ENCODE measurements at regions not wholly inside any gene's neighbourhood (a gene's known extent, or its start where the extent isn't known, plus 50 kb on each side); places are given as distances from the start of the nearest gene placed in this dataset.

DNA sequence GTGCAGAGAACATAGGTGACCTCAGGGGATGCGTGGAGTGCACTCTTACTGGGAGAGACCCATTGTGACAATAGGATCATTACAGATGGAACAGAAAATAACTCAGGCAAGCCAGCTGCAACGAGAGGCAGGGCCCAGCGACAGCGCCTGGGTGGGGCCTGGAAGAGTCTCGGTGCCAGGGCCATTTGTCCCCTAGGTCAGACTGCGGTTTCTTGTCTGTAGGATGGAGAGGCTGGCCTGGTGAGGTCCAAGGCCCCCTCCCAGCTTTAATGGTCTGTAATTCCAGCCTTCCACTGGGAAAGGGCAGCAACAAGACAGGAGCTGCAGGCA, 208.6 kb upstream of the APCDD1 start:
- no peak overlapping the region for H4K8ac ChIP-seq (ENCODE audit: low read depth in 2 of 2, low read length in 2 of 2)
- H4K91ac ChIP-seq (ENCODE audit: insufficient read depth, low read depth, low read length), result no peak overlapping the region
- no peak overlapping the region for H3K56ac ChIP-seq (ENCODE audit: extremely low read depth, insufficient read depth, low read length)
- no peaks in the 10 kb centered on the region for H3K9me1 ChIP-seq (ENCODE audit: insufficient read depth, low read length)
- dilution Hi-C loops (cut with HindIII; ENCODE audit: low sequenced_read_pairs, unreplicated experiment) (no loop called here), in situ Hi-C loops (cut with MboI; ENCODE audit: low sequenced_read_pairs) (no loop called here), intact Hi-C loops (cut with micrococcal nuclease) (no loop called here)
- H2BK5ac ChIP-seq (ENCODE audit: low read depth, low read length, poor library complexity, severe bottlenecking), result no peak overlapping the region
- POLR2A ChIA-PET (ENCODE audit: unreplicated experiment), result no interaction called here
- no peak overlapping the region for H4K5ac ChIP-seq (ENCODE audit: low read depth, low read length)
- no peak overlapping the region for H3K4me2 ChIP-seq (ENCODE audit: low read depth, low read length)
- no peak overlapping the region for H2AK9ac ChIP-seq (replicated peaks; ENCODE audit: low read depth, low read length, poor library complexity)
- no peak overlapping the region for H3K4me3 ChIP-seq (ENCODE audit: insufficient read depth, low read depth, low read length)
- no peak for ATAC-seq (ENCODE audit: low read depth)
- no peak overlapping the region for H3K4ac ChIP-seq (ENCODE audit: low read depth, low read length)
- H3K27ac ChIP-seq (ENCODE audit: insufficient read depth, low read length), result no peak overlapping the region
- H4K20me1 ChIP-seq (ENCODE audit: insufficient read depth, low read length), result no peaks in the 10 kb centered on the region
- TF ChIP-seq RCOR1 (IDR thresholded peaks at IDR 0.05; ENCODE audit: insufficient replicate concordance, low read length), result no peak
- no peak for TF ChIP-seq FOS (IDR thresholded peaks at IDR 0.05; ENCODE audit: low read depth, low read length)
- no peak for TF ChIP-seq SMC3 (IDR thresholded peaks at IDR 0.05; ENCODE audit: low read depth, low read length)
- TF ChIP-seq NFE2L2 (IDR thresholded peaks at IDR 0.05; ENCODE audit: low read depth, low read length), result no peak
- TF ChIP-seq CHD1 (IDR thresholded peaks at IDR 0.05; ENCODE audit: low read depth, low read length), result no peak
- no peak for TF ChIP-seq MAZ (IDR thresholded peaks at IDR 0.05; ENCODE audit: borderline replicate concordance, low read depth, low read length)
- TF ChIP-seq MXI1 (IDR thresholded peaks at IDR 0.05; ENCODE audit: borderline replicate concordance, low read depth, low read length), result no peak
- TF ChIP-seq, protein P1, sequence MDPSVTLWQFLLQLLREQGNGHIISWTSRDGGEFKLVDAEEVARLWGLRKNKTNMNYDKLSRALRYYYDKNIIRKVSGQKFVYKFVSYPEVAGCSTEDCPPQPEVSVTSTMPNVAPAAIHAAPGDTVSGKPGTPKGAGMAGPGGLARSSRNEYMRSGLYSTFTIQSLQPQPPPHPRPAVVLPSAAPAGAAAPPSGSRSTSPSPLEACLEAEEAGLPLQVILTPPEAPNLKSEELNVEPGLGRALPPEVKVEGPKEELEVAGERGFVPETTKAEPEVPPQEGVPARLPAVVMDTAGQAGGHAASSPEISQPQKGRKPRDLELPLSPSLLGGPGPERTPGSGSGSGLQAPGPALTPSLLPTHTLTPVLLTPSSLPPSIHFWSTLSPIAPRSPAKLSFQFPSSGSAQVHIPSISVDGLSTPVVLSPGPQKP (IDR thresholded peaks at IDR 0.05; ENCODE audit: borderline replicate concordance, low read depth, low read length), result no peak
- TF ChIP-seq MAFK (IDR thresholded peaks at IDR 0.05; ENCODE audit: low read depth, low read length), result no peak
- TF ChIP-seq, protein P2, sequence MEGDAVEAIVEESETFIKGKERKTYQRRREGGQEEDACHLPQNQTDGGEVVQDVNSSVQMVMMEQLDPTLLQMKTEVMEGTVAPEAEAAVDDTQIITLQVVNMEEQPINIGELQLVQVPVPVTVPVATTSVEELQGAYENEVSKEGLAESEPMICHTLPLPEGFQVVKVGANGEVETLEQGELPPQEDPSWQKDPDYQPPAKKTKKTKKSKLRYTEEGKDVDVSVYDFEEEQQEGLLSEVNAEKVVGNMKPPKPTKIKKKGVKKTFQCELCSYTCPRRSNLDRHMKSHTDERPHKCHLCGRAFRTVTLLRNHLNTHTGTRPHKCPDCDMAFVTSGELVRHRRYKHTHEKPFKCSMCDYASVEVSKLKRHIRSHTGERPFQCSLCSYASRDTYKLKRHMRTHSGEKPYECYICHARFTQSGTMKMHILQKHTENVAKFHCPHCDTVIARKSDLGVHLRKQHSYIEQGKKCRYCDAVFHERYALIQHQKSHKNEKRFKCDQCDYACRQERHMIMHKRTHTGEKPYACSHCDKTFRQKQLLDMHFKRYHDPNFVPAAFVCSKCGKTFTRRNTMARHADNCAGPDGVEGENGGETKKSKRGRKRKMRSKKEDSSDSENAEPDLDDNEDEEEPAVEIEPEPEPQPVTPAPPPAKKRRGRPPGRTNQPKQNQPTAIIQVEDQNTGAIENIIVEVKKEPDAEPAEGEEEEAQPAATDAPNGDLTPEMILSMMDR (conservative IDR thresholded peaks at IDR 0.05; ENCODE audit: low read depth, low read length), result no peak
- TF ChIP-seq, protein P3, sequence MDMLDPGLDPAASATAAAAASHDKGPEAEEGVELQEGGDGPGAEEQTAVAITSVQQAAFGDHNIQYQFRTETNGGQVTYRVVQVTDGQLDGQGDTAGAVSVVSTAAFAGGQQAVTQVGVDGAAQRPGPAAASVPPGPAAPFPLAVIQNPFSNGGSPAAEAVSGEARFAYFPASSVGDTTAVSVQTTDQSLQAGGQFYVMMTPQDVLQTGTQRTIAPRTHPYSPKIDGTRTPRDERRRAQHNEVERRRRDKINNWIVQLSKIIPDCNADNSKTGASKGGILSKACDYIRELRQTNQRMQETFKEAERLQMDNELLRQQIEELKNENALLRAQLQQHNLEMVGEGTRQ (IDR thresholded peaks at IDR 0.05; ENCODE audit: low read depth, low read length), result no peak
- TF ChIP-seq RFX5 (IDR thresholded peaks at IDR 0.05; ENCODE audit: low read depth, low read length), result no peak
- no peak for TF ChIP-seq CEBPB (IDR thresholded peaks at IDR 0.05; ENCODE audit: low read depth, low read length)
- no peak for TF ChIP-seq RAD21 (IDR thresholded peaks at IDR 0.05; ENCODE audit: low read length)
- no peak for TF ChIP-seq BHLHE40 (IDR thresholded peaks at IDR 0.05; ENCODE audit: low read depth, low read length)
- no peak for TF ChIP-seq POLR2A (IDR thresholded peaks at IDR 0.05; ENCODE audit: low read depth, low read length)
- H2AK5ac ChIP-seq (ENCODE audit: low read depth, low read length), result no peak overlapping the region
- no peaks in the 10 kb centered on the region for H3K4me1 ChIP-seq (ENCODE audit: control insufficient read depth, insufficient read depth, low read length)
- CTCF ChIA-PET, result no interaction called here
- WGBS, 2 experiments (ENCODE audit: extremely low coverage in 2 of 2, insufficient read length in 1 of 2), result 72% methylated on average over 3 of the region's 6 CpGs; no CpG with 5 or more reads in 1 of the 2 experiments
- no peak overlapping the region for H3K9ac ChIP-seq (ENCODE audit: low read depth, low read length)
- no peak overlapping the region for H2BK20ac ChIP-seq (ENCODE audit: low read depth, low read length)
- no peak overlapping the region for H2AFZ ChIP-seq (replicated peaks; ENCODE audit: low read length, poor library complexity)
- no peak overlapping the region for H2BK120ac ChIP-seq (ENCODE audit: low read depth, low read length)
- no peaks in the 10 kb centered on the region for H3K36me3 ChIP-seq (ENCODE audit: control insufficient read depth, insufficient read depth, low read length)
- BruUV-seq (replicated peaks), result no TSS peak
- DNase-seq, result no peak
- H3K27me3 ChIP-seq (ENCODE audit: control insufficient read depth, insufficient read depth, low read length), result peaks cover 13% of the 10 kb centered on the region
- H3K9me3 ChIP-seq (ENCODE audit: control insufficient read depth, insufficient read depth, low read length), result no peaks in the 10 kb centered on the region
- no peak overlapping the region for H2BK15ac ChIP-seq (ENCODE audit: low read depth, low read length)
- no peaks in the 10 kb centered on the region for H3K79me1 ChIP-seq (ENCODE audit: low read depth in 1 of 2, low read length in 2 of 2)
- H3K23ac ChIP-seq (ENCODE audit: low read depth, low read length), result no peak overlapping the region
- no peak overlapping the region for H3K18ac ChIP-seq (ENCODE audit: low read depth, low read length)
- H3K14ac ChIP-seq (replicated peaks; ENCODE audit: low read depth, low read length), result no peak overlapping the region

Measured in IMR-90 (cell line).